AG20443 (cell line): ENCODE measurements at regions not wholly inside any gene's neighbourhood (a gene's known extent, or its start where the extent isn't known, plus 50 kb on each side); places are given as distances from the start of the nearest gene placed in this dataset.
A peak's percentile ranks its signal among the peaks of the same experiment; 100 is the strongest.

Experiments used
- DNase-seq: peaks from one replicate; pipeline ENCODE4 v3.0.0; 2012; ENCODE audit warnings: low spot score, mixed read lengths

DNA sequence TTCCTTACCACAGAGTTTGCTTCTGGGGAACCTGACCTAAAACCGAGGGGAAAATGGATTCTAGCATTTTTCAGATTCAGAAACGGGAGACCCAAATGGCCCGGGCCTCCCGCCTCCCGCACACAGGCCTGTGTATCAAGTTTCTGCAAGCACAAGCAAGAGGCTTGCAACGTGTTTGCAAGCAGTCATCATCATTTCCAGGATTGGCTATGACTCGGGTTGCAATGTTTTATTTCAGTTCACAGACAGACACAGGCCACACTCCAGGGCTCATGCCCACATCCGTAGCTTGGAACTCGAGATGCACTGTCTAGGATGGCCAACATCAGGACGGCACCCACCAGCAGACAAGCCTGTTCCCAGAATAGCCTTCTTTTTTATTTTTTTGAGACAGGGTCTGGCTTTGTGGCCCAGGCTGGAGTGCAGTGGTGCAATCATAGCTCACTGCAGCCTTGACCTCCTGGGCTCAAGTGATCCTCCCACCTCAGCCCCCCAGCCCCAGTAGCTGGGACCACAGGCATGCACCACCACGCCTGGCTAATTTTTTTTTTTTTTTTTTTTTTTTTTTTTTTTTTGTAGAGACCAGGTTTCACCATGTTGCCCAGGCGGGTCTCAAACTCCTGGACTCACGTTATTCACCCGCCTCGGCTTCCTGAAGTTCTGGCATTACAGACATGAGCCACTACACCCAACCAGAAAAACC lies 68.1 kb upstream of the FOXK1 start:
- peak; percentile 77 for DNase-seq

DNA sequence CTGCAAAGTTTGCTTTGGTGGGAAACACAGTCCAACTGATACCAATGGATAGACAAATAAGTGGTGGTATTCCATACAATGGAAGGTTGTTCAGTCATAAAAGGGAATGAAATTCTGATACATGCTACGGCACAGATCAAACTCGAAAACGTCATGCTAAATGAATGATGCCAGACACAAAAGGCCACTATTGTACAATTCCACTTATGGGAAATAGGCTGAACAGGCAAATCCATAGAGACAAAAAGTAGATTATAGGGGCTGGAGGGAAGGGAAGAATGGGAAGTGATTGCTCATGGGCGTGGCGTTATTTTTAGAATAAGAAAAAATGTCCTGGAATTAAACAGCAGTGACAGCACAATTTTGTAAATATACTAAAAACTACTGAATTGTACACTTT lies 66.0 kb upstream of the FOXK1 start:
- no peak for DNase-seq

DNA sequence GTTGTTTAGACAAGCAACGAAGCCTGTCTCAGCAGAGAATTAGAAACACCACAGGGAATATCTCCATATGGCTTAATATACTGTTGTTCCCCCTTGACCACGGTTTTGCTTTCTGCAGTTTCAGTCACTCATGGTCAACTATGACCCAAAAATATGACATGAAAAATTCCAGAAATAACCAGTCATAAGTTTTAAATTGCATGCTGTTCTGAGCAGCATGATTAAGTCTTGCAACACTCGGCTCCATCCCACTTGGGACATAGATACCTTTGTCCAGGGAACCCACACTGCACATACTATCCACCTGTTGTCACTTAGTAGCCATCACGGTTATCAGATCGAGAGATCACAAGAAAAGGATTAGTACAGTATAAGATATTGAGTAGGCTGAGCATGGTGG lies 60.7 kb upstream of the FOXK1 start:
- no peak for DNase-seq

DNA sequence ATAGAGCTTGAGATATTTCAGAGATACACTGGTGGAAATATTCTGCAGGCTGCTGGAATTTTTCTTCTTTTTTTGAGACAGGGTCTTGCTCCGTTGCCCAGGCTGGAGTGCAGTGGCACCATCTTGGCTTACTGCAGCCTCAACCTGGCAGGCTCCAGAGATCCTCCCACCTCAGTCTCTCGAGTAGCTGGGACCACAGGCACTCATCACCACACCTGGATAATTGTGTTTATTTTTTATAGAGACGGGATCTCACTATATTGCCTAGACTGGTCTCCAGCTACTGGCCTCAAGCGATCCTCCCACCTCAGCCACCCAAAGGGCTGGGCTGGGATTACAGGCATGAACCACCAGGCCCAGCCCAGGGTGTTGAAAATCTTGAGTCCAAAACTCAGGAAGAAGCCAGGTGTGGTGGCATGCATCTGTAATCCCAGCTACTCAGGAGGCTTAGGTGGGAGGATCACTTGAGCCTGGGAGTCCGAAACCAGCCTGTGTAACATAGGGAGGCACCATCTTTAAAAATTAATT lies 55.7 kb upstream of the FOXK1 start:
- no peak for DNase-seq

DNA sequence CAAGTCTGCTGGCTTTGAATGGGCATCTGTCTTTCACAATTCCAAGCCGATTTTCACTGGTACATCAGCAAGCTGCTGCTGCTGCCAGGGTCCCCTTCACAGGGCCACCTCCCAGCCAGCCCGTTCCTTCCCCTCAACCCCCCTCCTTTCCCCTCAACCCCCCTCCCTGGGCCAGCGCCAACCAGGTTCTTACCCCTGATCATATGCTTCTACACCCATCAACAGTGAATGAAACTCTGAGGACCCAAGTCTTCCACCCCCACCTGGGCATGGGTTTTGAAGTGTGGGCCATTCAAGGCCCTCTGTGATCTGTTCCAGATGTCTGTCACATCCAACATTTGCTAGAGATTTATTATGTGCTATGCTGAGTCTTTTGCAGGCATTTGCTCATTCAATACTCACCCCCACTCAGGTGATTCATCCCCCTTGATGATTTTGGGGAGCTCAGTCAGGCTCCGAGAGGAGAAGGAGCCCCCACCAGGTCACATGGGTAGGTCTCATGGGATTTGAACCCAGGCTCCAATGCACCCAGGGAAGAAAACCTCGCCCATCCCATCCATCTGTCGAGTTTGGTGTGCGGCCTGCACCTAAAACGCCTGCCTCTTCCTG lies 52.7 kb upstream of the FOXK1 start:
- no peak for DNase-seq

DNA sequence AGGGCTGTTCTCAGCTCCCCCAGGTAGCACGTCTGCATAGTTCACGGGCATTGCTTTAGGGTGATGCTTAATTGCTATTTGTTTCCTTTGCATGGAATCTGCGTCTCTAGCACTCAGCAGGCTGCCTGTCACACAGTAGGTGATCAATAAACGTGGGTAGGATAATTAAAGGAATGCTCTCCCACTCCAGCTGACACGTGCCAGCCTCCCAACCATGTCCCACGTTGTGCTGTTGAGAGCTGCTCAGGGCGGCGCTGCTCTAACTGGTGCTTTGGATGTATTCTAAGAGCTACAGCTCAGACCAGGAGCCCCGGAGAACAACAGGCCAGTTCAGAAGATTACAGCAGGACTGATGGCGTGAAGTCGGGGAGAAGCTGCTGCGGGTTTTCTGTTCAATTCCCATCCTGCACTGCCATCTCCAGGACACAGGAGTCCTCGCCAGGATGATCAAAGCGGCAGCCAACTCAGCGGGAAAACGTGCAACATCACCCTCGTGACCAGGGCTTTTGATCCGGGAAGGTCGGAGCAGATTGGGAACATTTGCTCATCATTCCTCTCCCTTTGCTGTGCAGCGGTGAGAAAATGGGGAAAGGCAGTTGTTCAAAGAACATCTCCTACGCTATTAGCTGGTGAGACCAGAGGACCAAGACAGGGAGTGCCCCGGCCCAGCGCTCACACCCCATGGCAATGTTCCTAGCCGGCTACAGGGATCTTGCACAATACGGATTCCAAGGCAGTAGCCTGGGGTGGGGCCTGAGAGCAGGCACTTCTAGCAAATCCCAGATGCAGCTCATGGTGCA lies 50.5 kb upstream of the FOXK1 start:
- peak; percentile 95 for DNase-seq
